GM12891 (cell line): ENCODE measurements at regions not wholly inside any gene's neighbourhood (a gene's known extent, or its start where the extent isn't known, plus 50 kb on each side); places are given as distances from the start of the nearest gene placed in this dataset.

ENCODE experiments used
- POLR2AphosphoS5 ChIP-seq: IDR thresholded peaks from 2 replicates; pipeline ENCODE4 v1.6.1; 2011; ENCODE audit warnings: low read depth, low read length, control low read depth
- TAF1 ChIP-seq: IDR thresholded peaks from 2 replicates; pipeline ENCODE4 v1.6.1; 2011; ENCODE audit warnings: low read depth, low read length, control low read depth

- TF ChIP-seq POLR2AphosphoS5 = no peak
- no peak for TF ChIP-seq TAF1
Observed at GRCh38 chr9:80012557-80013330, 441.0 kb downstream of the TLE4 start.
